GM19397 (cell line): ENCODE measurements at regions not wholly inside any gene's neighbourhood (a gene's known extent, or its start where the extent isn't known, plus 50 kb on each side); places are given as distances from the start of the nearest gene placed in this dataset.

Experiments
- ATAC-seq: cut with Tn5 transposase; IDR thresholded peaks from one replicate; pipeline ENCODE4 v1.9.1; 2021; ENCODE audit warnings: mild to moderate bottlenecking, moderate library complexity; ENCODE audit not compliant: unreplicated experiment

DNA sequence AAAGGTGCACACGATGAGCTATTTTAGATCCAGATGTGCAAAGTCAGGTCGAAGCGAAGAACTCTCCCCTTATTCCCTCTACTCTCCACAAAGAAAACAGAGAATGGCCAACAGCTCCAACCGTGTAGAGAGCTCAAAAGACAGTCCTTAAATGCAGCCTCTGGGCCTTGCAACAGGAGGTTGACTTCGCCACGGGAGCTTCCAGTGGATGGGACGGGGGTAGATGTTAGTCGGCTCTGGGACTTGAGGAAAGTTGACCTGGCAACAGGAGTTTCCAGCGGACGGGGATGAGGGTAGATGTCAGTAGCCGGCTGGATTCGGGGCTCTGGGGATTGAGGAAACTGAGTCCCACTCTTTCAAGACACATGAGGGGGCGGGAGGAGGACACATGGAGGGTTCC is 450.4 kb downstream of the BRD1 start:
- no peak for ATAC-seq

DNA sequence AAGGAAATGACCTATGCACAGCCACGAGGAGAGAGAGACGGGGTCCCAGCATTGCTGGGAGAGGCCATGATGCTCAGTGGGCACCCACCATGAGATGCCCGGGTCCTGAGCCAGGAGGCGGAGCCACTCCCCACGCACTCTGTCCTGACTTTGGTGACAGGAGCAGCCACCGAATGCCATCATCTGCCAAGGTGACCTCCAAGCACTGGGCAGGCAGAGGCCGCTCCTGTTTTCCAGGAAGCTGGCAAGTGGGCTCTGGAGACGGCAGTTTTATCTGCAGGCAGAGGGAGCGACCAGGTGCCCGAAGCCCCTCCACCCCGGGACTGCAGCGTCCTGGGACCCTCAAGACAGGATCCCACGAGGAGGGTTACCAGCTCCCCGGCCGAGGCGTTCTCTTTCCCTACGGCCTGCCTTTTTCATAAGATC is 453.9 kb downstream of the BRD1 start:
- ATAC-seq = no peak

DNA sequence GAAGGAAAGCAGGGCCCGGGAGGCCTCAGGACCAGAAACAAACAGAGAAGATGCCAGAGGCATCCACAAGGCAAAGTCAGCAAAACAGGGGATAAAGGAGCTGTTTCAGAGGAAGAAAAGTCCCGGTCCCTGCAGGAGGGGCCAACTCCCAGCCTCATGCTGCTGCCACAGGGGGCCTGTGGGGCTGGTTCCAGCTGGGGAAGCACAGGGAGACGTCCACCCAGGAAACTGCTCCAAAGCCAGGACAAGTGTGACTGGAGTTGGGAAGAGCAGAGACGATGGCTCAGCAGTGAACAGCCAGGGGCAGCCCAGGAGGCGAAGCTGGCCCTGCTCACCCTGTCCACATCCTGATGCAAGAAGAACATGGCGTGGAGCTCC is 454.4 kb downstream of the BRD1 start:
- no peak for ATAC-seq

DNA sequence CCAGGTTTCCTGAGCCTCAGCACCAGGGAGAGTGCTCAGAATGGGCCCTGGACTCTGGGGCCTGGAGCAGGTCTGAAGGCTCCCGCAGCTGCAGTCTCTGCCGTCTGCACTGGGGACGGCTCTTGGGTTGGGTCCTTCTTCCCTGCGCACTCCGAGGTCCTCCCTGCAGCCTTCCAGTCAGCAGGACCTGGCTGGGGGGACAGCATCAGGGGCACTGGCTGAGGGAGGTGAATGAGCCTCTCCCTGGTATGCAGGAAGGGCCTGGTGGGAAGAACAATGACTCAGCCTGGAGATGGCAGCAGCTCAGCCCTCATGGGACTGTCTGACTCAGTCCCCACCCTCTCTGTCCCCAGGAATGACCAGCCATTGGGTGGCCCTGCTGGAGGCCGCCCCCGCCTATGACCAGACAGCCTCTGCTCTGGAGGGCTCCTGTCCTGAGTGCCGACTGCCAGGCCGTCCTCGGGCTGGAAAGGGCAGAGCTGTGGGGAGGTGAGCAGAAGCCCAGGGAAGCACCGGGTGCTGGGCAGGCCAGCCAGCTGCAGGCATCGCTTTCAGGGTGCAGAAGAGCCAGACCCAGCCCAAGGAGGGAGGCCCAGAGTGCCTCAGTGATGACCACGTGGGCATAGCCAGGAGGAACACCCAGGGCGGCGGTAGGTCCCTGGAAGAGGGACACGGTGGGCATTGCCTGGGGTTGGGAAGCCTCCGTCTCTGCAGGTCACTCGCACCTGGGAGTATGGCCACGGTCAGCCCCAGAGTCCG is 455.0 kb downstream of the BRD1 start:
- ATAC-seq = no peak

DNA sequence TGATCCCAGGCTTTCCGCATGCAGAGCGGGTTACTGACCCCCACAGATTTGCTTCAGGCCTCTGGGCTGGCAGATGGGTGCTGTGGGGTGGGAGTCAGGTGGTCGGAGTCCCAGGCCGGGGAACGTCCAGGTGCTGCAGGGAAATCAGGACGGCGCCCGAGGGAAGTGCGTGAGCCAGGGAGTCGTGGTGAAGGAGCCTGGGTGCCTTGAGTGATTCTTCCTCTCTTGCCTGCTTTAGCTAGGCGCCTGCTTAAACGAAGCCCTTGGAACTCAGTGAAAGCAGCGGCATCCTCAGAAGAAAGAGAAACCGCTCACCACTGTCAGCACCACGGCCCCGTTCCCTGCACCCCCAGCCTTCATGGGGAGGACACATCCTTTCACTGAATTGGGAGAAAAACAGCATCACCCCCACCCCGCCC is 455.6 kb downstream of the BRD1 start:
- no peak for ATAC-seq

DNA sequence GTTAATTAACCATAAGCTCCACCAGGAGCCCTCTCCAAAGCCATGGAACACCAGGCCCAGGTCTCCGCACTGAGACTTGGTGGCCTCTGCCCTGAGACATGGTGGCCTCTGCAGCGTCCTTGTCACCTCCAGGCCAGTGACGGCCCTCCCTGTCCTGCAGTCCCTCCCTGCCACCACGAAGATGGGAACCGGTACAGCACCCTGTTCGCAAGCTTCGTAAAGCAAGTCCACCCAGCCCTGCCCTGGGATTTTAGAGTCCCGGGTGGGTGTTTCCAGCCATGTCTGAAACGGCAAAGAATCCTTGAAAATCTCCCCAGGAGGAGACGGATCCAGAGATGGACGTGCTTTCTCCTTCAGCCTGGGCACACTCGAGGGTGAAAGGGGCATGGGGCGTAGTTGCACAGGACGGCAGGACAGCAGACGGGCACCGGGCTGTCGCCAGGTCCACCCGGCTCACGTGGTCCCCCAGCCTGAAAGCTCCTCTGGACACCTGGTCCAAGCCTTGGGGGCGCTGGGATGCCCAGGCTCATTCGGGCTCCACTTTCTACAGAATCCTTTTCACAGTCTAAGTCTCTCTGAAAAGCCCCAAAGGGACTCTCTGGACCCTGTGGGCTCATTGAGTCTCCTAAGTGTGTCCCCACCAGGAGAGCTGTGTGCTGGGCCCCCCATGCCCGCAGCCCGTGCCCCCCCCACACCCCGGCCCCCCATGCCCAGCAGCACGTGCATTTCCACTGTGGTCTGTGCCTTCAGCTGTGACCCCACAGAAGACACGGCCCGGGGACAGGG is 456.2 kb downstream of the BRD1 start:
- no peak for ATAC-seq

DNA sequence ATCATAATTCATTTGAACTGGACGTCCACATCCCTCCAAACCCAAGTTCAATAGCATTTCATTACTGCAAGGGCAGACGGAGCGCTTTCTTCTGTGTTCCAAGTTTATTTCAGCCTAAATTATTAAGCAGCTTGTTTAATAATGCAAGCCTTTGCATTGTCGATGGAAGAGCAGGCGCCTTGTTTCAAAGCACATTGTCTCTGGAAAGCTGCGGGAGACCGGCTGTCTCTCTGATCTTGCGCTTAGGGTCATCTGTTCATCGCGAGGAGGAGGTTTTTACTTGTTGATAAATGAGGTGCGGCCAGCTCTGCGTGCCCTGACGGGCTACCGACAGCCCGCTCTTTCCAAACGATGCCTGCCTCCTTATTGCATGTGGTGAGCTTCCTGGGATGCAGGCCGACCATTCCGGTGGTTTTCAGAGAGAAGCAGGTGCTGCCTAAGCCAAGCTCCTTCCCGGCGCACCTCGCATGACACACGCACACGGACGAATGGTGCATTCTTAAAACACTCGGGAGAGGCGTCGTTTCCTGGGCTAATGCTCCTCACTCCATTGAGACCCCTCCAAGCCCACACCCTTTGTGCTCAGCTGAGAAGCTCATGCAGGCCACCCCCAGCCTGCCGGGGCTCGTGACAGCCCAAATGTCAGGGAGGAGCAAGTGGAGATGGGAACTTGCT is 456.9 kb downstream of the BRD1 start:
- ATAC-seq = no peak

DNA sequence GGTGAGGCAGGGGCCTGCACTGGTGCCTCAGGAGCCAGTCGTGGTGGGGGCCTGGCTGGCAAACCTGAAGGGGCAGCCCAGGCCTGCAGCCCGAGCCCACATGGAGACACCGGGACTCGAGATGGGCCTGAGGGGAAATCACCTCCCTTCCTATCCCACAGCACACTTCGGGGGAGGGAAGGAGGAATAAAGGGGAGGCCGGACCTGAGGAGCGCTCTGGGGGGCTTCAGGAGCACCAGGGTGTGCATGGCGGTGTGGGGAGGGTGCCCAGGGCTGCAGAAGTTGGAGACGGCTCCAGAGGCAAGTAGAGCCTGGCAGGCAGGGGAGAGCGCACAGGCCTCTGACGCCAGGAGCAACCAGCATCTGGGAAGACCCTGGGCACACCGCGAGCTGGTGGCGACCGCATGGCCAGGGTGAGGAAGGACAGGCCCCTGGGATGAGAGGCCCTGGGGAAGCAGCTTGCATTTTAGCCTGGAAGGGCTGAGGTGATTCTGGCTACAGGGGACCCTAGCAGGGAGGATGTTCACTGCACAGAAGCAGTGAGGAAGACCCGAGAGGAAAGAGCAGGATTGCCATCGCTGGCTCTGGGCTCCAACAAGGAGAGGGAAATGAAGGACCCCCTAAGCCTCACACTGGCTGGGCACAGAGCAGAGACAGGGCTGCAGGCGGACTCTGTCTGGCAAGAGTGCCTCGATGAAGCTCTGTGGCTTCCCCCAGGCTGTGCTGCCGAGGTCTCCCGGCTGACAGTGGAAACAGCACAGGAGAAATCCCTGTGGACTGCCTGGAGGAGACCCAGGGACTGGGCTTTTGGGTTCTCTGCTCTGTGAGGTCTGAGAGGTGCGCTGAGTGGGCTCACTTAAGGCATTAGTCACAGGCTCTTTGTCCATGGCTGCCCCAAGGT is 457.7 kb downstream of the BRD1 start:
- no peak for ATAC-seq

DNA sequence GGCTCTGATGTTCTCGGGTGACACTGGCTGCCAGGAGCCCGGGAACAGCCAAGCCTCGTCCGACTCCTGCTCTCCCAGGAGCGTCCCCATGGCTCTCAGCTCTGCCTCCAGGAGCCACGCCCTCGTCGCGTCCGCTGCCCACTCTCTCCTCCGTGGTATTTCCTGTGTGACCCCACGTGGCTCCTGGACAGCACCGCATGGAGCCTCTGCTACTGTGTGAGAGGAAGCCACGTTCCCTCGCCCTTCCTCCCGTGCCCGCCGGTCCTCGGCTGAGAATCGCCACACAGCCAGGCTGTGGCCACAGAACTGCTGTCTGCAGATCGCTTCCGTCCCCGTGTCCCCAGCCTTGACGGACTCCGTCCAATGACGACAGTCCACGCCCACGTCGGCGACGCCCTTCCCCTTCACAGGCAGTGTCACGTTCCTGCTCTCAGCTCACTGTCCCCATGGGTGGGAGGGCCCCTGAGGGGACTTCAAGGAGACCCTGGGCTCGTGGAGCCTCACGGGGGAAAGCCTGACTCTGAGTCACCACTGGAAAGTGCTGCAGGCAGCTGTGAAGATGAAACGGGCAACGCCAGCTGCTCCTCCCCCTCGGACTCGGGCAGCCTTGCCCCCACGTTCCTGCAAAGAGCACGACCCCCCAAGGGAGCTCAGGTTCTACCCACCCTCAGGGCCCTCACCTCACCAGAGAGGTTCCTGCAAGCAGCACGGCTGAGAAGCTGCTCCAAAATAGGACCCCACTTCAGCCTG is 458.5 kb downstream of the BRD1 start:
- ATAC-seq = no peak

DNA sequence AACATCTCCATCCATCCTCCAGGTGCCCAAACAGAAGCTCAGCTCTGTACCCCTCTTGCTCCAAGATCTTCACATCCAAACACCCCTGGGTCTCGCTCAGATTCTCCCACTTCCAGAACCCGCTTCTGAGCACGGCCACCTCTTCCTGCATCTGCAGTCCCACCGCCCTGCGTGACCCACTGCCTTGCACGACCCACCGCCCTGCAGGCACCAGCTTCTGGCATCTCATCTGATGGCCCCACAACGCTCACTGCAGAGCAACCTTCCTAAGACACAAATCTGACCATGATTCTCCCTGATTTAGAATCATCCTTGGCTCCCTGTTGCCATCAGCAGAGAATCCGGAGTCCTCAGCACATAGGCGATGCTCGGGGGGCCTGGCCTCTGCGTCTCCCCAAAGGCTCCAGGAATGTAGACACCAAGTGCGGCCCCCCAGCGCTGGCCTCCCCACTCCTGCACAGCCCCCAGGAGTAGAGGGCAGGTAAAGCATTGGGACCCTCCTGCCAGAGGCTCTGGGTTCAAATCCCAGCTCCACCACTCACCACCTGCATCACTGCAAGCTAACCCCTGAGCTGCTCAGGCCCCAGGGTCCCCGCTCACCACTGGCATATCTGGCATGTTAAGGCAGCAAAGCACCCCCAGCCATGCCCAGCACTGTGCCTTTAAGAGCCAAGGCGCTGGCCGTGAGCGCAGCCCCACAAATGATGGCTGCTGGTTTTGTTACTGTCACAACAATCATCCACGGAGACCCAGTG is 459.3 kb downstream of the BRD1 start:
- ATAC-seq = no peak

DNA sequence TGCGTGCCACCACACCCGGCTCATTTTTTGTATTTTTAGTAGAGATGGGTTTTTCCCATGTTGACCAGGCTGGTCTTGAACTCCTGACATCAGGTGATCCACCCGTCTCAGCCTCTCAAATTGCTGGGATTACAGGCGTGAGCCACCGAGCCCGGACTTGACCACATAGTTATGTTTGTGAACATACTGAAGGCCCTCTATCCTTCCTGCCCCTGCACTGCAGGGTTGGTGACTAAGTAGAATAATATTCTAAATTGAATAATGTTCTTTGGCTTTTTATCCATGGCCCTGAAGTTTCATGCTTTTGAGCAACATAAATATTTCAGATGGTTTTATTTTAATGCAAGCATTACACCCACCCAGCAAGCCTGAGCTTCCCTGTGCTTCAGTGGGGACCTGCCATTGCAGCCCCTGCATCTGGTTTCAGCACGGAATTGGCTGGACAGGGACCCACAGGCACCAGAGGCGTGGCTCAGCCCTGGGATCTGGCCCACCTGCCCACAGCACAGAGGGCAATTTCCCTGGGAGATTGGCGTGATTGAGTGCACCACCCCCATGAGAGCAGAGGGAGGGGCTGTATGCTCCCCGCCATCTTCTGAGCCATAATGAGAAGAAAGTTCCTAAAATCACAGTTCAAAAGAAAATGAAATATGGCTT is 460.5 kb downstream of the BRD1 start:
- no peak for ATAC-seq

DNA sequence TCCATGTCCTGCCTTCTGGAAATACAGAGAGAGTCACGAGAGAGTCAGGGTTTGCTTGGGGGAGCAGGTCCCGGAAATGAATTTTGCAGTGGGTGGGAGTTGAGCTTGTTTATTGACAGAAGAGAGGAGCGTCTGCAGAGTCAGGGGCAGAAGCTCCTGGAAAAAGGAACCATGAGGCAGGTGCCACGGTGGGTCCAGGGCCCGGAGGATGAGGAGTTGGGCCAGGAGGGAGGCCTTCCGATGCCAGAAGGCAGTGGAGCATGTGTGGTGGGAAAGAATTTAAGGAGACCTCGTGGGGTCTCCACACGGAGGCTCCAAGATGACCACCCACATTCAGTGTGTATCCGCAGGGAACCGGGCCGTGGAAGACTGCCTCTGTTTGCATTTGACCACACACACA is 461.2 kb downstream of the BRD1 start:
- no peak for ATAC-seq

DNA sequence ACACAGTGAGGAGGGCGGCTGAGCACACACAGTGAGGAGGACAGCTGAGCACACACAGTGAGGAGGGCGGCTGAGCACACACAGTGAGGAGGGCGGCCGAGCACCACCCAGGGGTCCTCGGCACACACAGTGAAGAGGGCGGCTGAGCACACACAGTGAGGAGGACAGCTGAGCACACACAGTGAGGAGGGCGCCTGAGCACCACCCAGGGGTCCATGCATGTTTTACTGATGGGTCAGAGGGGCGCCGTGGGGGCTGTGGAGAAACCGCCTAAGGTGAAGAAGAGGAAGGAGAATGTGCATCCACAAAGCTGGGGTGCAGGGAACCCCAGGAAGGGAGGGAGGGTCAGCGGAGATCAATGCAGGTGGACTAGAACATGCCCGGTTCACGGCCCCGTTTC is 461.8 kb downstream of the BRD1 start:
- no peak for ATAC-seq

DNA sequence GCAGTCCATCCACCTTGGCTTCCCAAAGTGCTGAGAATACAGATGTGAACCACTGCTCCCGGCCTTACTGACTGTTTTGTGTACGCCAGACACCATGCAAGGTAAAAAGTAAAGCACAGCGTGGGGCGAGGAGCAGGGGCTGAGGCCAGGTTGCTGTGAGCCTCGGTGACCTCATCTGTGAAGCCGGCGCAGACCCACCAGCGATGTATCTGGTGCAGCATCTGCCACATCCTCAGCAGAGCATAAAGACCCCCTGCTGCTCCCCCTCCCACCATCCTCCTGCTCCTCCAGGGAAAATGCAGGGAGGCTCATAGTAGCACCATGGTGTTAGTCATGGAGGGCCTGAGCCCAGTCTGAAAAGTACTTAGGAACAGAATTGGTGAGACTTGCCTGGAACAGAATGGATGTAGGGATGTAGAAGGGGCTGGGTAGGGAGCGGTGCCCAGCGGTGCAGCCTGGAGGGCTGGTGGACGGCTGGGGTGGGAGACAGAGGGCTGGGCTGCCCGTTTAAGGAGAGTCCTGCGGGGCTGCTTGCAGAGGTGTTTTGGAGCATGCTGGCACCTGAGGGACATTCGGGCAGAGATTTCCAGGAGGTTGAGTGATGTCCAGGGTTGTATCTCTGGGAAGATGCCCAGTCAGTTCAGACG is 462.4 kb downstream of the BRD1 start:
- no peak for ATAC-seq

DNA sequence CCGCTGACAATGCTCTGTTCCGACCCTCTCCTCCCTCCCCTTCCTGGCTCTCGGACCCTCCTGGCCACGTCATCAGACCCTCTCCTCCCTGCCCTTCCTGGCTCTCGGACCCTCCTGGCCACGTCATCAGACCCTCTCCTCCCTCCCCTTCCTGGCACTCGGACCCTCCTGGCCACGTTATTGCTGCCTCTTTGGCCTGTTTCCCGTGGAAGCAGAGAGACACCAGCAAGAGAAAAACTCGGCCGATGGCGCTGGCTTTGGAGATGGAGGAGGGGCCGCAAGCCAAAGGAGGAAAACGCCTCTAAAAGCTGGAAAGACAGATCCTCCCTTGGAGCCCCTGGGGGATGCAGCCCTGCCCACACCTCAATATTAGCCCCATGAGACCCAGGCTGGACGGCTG is 463.3 kb downstream of the BRD1 start:
- no peak for ATAC-seq

DNA sequence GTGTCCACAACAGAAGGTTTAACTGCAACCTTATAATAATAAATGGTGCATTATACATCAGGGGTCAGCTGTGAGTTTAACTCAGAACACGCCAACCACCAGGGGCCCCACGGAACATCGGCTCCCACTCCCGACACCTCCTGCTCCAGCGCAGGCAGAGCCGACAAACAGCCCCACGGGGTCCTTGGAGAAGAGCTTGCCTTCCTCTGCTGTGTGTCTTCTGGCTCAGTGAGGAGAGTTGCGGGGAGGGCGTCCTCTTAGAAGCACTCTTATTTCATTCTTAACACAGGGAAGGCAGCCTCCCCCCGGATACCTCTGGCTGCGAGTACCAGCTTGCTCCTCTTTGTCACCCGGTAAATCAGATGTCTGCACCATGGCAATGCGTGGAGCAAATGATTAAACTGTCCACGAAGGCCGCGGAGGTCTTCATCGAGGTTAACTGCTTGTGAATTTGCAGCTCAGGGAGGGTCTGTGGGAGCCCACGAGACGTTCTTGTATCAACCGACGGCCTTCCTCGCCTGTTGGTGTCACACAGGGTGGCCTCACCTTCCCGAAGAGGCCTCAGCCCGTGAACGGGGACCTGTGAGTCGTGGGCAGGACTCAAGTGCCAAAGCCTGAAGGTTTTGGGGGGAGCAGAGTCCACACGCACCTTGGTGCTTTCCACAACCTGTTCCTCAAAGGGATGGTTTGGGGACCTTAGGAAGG is 464.0 kb downstream of the BRD1 start:
- ATAC-seq = no peak

DNA sequence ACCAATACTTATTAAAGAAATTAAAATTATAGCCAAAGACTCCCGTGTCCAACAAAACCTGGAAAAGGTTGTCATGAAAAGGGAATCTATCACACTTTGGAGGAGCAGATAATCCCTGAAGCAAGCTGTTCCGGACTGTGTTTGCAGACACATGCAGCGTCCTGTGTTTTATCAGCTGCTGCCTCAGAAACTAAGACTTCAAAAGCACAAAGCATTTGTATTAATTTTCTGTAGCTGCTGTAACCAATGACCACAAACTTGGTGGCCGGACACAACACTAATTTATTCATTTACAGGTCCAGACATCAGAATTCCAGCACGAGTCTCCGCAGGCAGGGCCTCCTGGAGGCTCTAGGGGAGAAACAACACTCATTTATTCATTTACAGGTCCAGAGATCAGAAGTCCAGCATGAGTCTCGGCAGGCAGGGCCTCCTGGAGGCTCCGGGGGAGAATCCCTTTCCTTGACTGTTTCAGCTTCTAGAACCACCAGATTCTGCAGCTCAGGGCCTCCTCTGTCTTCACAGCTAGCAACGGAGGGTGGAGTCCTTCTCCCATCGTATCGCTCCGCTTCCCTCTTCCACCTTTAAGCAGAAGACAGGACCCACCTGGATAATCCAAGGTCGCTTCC is 465.3 kb downstream of the BRD1 start:
- no peak for ATAC-seq
